ENCODE measurements at regions not wholly inside any gene's neighbourhood (a gene's known extent, or its start where the extent isn't known, plus 50 kb on each side); places are given as distances from the start of the nearest gene placed in this dataset.
"Not testable (repeated sequence)": the region's sequence is repeated elsewhere in the genome, so short reads cannot be mapped to it uniquely, and the experiment has no call there.

DNA sequence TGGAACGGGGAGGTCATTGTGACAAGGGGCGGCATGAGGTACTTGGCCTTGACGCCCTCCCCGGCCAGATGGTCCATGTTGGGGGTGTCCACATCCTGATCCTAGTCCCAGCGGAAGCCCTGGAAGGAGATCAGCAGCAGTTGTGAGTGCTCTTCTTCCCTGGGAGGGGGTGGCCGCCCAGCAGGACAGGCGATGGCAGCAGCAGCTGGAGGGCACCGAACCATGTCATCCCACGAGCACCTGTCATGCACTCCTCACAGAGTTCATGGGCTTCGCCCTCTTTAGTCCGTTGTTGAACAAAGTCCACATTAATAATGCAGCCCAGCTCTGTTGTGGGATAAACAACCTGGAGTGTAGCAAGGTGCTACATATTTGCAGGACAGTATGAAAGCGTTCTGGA lies 130.7 kb downstream of the UNC93B1 start:
- DNase-seq (ENCODE audit: low read depth): not testable (repeated sequence)

DNA sequence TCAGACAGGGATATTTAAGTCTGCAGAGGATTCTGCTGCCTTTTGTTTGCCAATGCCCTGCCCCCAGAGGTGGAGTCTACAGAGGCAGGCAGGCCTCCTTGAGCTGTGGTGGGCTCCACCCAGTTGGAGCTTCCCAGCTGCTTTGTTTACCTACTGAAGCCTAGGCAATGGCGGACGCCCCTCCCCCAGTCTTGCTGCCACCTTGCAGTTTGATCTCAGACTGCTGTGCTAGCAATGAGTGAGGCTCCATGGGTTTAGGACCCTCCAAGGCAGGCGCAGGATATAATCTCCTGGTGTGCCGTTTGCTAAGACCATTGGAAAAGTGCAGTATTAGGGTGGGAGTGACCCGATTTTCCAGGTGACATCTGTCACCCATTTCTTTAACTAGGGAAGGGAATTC lies 132.7 kb downstream of the UNC93B1 start:
- not testable (repeated sequence) for DNase-seq (ENCODE audit: low read depth)

DNA sequence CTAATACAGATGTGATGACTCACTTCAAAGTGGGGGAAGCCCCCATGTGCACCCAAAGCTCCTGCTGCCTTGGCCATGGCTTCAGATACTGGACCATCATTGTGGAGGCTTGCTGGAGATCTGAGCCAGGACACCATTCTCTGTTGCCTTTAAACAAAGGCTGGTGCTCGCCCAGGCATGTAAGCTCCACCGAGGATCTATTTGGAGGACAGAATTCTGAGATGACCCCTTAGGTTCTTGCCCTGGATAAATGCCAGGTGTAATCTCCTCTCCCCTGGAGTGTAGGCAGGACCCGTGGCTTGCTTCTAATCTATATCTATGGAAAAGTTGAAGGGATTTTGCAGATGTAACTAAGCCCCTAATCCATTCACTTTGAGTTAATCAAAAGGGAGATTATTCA lies 141.0 kb downstream of the UNC93B1 start:
- DNase-seq (ENCODE audit: low read depth): not testable (repeated sequence)

DNA sequence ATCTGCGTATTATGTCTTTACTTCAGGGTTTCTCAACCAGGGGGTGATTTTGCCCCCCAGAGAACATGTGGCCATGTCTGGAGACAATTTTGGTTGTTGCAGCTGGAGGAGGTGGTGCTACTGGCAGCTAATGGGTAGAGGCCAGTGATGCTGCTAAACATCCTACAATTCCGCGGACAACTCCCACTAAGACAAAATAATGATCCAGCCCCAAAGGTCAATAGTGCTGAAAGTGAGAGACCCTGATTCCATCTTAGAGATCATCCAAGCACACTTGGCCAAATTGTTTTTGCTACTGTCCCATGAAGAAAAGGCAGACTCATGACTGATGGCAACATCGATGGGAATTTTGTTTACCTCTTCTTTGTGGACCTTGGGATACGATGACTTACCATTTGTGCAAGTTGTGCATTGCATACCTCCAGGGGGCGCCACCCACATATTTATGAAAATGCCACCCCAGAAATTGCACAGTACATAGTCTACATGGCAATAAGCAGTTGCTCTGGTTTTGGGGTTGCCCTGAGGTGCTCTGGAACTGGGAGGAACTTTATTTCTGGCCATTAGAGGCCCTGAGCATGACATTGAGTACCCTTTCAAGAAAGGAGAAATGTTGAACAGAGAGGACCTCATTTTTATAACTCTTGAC lies 144.3 kb downstream of the UNC93B1 start:
- peak; percentile 3 for DNase-seq (ENCODE audit: low read depth)

DNA sequence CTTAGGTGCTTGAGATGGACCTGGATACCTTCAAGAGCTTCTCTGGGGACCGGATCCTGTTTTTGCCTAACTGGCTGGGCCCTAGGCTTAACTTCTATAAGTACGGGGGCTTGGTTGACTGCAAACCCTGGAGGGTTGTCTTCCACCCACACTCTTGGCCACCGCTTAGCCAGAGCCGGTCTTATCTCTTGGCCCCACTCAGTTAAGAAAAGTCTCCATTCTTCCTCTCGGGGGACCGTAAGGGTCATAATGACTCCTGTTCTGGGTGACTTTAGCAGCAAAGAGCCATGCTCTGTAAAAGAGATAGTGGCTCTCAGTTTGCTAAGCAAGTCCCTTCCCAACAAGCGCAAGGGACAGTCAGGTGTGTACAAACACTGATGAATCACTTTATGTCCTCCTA lies 153.2 kb downstream of the UNC93B1 start:
- DNase-seq (ENCODE audit: low read depth): not testable (repeated sequence)

DNA sequence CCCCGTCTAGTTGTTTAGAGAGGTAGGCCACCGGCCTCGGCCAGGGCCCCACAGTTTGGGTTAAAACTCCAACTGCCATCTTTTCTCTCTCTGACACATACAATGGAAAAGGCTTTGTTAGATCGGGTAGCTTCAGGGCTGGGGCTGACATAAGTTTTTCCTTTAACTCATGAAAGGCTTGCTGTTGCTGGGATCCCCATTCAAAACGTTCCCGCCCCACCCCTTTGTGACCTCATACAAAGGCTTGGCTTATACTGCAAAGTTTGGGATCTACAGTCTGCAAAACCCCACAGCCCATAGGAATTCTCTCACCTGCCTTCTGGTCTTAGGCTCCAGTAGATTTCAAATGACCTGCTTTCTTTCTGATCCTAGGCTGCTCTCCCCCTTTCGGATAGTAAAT lies 154.1 kb downstream of the UNC93B1 start:
- DNase-seq (ENCODE audit: low read depth): not testable (repeated sequence)

DNA sequence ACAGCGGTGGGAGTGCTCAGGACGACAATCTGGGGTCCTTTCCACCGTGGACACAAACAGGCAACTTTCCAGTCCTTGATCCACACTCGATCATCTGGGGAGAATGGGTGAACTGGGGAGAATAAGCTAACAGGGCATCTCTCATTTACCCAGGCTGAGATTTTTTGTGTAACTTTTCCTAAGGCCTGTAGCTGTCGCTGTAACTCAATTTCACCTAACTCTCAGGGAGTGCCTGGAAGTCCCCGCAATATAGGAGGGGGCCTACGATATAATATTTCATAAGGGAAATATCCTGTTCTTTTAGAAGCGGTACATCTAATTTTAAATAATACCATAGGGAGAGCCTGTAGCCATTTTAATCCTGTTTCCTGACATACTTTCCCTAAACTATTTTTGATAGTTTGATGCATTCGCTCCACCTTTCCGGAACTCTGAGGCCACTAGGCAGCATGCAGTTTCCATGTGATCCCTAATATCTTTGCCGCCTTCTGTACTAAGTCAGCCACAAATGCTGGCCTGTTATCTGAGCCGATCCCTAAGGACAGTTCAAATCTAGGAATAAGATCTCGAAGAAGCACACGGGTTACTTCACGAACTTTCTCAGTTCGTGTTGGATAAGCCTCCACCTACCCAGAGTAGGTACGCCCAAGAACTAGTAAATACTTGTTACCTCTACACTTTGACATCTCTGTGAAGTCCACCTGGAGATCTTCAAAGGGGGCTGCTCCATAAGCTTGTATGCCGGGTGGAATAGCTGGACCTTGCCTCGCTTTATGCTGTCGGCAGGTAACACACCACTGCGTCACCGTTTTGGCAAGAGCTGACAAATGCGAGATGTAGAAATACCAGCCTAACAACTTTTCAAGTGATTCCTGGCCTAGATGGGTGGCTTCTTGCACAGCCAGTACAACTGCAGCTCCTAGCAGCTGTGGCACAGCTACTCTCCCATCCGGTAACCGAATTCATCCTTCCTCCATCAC lies 155.7 kb downstream of the UNC93B1 start:
- not testable (repeated sequence) for DNase-seq (ENCODE audit: low read depth)

DNA sequence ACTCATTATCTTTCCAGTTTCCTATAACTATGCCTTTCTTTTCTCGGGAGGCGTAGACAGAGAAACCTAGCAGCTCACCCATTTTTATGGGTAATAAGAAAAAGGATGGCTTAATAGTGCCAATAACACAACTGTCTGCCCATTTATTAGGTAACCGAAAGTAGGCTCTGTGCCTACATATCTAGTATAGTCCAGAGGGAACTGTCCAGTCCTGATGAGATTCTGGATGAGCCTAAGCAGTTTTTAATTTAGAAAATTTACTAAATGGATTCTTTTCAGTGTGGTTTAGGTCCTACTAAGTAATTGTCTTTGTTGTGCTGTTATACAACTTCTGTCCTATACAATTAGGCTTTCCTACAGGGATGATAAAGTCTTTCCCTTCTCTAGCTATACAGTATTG lies 157.6 kb downstream of the UNC93B1 start:
- not testable (repeated sequence) for DNase-seq (ENCODE audit: low read depth)

DNA sequence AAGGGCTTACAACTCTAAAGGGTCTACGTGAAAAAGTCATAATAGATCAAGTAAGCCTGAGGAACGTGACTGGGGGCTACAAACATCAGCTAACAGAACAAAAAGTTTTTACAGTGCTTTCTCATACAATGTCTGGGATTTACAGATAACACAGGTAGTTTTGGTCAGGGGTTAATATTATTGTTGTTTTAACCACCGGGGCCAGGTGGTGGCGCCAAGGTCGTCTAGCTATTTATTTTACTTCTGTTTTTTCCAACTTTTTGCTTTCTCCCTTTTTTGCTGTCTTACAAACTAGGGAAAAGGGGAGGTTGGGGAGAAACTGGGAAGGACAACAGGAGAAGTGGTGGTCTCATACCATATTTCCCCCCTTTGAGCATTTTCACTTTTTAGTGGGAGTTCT lies 158.6 kb downstream of the UNC93B1 start:
- DNase-seq (ENCODE audit: low read depth): not testable (repeated sequence)

DNA sequence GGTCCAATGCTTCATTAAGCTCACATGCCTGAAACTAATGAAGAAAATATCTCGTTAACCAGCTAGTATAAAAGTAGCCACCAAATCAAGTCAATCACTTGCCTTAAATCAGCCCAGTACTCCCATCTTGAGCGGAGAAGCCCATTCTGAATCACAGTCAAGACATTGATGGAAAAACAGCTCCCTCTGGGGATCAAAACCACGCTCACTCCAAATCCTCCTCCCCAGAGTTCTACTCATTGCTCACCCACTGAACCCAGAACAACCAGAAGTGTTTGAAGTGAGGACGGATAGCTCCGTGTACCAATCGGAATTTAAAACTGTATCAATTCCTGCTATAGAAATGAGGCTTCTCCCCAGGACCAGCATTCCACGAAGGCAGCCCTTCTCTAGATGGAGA lies 163.3 kb downstream of the UNC93B1 start:
- DNase-seq (ENCODE audit: low read depth): not testable (repeated sequence)

DNA sequence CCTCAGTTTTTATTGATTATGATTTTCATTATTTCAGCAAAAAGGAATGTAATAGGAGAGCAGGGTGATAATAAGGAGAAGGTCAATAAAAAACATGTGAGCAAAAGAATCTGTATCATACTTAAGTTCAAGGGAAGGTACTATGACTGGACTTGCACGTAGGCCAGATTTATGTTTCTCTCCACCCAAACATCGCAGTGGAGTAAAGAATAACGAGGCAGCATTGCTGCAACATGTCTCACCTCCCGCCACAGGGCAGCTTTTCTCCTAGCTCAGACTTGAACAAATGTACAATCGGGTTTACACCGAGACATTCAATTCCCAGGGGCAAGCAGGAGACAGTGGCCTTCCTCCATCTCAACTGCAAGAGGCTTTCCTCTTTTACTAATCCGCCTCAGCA lies 155.7 kb upstream of the ALDH3B2 start:
- DNase-seq (ENCODE audit: low read depth): not testable (repeated sequence)

DNA sequence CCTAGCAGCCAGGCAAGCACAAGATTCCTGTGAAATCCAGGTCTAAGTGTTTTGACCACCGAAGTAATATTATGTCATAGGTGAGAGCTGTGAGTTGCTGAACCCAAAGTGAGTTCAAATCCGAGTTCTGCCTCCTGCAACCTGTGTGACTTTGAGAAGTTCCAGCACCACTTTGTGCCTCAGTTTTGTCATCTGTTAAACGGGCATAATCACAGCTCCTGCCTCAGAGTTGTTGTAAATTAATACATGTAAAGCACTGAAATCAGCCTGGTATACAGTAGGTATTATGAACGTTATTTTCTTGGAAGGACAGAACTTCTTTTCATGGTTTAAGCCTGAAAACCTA lies 152.5 kb upstream of the ALDH3B2 start:
- not testable (repeated sequence) for DNase-seq (ENCODE audit: low read depth)

DNA sequence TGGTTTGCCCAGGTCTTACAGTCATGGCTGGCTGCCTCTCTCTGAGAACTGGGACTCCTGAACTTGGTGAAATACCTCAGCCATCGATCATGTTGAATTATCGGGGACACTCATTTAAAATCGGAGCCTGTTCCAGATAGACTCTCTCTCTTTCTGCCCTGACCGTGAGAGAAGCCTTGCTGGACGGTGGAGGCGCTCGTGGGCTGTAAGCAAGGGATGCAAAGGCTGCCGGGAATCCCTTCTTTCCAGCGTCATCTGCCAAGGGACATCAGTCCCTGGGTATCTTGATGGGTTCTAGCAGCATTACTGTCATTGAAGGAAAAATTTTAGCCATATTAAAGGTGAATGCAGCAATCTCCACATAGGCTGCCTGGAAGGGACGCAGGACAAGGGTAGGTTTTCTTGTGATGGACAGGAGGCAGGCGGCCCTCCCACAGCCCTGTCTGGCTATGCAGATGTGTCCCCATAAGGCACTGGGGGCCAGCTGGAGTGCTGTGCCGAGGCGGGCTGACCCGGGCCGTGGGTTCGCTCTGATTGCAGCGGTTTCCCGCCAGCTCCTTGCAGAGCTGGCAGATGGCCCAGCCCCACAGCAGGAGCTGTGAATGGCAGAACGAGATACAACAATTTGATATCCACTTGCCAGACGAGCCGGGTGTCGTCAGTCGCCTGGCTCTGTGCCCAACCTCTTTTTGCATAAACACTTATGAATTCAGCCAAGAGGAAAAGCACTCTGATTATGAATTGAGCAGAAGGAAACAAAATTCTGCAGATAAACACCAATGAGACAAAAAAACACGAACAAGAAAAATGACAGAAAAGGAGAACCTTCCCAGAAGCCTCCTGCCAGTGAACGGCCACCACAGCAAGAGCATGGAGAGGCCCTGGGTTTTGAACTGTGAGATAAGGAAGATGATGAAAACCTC lies 151.9 kb upstream of the ALDH3B2 start:
- DNase-seq (ENCODE audit: low read depth): not testable (repeated sequence)

DNA sequence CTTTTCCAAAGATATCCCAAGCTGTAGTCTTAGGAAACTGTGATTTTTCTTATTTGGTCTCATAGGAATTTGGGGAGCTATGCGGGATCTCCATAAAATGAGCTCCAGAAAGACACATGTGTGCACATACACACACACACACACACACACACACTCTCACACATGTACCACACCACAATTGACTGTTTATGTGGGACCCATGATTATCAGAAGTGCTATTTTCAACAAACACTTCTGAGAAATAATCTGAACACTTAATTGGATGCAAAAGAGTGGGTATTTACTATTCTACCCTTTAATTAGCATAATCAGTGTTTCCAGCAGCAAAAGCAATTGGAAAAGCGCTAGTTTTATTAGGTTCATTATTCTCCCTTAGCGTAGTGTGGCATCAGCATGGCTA lies 150.4 kb upstream of the ALDH3B2 start:
- DNase-seq (ENCODE audit: low read depth): not testable (repeated sequence)

DNA sequence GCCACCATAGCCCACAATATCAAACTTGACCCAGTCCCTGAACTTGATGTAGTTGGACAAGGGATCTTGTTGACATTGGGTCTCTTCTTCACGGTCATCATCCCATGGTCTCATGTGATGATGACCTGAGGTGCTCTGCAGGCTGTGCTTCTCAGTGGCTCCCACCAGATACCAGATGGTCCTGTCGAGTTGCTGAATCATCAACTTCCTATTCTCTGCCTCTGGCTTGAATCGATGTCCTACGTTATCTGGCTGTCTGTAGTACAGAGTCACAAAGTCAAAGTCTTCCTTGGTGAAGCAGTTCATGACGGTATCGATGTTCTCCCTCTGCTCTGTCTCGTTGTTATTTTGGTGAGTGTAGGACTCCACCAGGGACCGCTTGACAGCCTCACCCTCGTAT lies 145.7 kb upstream of the ALDH3B2 start:
- no peak for DNase-seq (ENCODE audit: low read depth)

DNA sequence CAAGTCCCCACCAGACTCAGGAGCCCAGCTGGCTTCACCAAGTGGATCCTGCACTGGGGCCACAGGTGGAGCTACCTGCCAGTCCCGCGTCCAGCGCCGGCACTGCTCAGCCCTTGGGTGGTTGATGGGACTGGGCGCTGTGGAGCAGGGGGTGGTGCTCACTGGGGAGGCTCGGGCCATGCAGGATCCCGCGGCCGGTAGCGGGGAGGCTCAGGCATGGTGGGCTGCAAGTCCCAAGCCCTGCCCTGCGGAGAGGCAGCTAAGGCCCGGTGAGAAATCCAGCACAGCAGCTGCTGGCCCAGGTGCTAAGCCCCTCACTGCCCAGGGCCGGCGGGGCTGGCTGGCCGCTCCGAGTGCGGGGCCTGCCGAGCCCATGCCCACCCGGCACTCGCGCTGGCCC lies 143.1 kb upstream of the ALDH3B2 start:
- not testable (repeated sequence) for DNase-seq (ENCODE audit: low read depth)

DNA sequence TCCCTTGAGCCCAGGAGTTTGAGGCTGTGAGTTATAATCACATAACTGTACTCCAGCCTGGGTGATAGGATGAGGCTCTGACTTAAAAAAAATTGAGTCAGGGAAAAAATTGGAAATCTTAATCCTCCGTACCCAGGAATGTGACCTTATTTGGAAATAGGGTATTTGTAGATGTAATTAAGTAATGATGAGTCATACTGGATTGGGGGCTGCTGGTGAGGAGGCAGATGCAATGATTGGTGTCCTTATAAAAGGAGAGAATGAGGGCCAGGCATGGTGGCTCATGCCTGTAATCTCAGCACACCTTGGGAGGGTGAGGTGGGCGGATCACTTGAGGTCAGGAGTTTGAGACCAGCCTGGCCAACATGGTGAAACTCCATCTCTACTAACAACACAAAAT lies 134.9 kb upstream of the ALDH3B2 start:
- DNase-seq (ENCODE audit: low read depth): not testable (repeated sequence)

DNA sequence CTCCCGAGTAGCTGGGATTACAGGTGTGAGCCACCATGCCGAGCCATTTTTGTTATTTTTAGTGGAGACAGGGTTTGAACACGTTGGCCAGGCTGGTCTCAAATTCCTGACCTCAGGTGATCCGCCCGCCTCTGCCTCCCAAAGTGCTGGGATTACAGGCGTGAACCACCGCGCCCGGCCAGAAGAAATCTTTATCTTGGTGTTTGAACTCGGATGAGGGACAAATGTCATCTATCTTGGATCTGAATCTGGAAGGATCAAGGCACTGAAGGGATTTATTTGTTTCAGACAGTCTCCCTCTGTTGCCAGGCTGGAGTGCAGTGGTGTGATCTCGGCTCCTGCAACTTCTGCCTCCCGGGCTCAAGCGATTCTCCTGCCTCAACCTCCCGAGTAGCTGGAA lies 133.5 kb upstream of the ALDH3B2 start:
- DNase-seq (ENCODE audit: low read depth): not testable (repeated sequence)

DNA sequence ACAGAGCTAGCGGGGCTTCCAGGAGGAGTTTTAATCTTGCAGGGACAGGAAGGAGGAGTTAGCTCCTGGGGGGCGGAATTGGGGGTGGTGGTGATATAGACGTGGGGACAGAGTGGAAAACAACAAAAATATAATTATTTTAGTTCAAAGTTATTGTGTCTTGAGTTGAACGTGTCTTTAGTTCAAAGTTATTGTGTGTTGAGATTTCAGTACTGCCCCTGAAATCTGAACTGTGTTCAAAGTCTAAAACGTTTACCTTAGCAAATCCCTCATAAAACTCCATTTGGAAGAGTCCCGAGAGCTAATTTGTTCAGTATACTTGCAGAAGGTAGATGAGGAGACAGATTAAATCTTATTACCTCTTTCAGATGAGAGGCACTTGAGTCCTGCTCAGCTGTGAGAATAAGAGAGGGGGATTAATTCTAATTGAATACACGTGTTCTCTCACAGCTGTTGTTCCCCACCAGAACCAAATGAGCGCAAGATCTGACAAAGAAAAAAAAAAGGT lies 132.4 kb upstream of the ALDH3B2 start:
- not testable (repeated sequence) for DNase-seq (ENCODE audit: low read depth)

DNA sequence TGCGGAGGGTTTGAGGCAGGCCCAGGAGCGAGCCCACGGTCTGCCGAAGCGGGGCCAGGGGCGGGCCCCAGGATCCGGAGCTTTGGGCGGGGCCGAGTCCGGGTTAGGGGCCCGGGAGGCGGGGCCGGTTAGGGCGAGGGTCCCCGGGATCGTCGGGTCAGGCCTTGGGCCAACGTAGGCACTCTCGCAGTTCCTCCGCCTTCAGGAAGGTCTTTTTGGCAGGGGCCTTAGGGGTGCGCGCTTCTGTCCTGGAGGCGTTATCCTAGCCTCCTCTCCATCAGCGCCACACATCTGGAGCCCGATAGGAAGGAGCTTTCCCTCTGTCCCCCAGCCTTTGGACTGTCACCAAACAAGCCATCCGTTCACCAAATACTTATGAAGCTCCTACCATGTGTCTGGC lies 131.8 kb upstream of the ALDH3B2 start:
- not testable (repeated sequence) for DNase-seq (ENCODE audit: low read depth)

DNA sequence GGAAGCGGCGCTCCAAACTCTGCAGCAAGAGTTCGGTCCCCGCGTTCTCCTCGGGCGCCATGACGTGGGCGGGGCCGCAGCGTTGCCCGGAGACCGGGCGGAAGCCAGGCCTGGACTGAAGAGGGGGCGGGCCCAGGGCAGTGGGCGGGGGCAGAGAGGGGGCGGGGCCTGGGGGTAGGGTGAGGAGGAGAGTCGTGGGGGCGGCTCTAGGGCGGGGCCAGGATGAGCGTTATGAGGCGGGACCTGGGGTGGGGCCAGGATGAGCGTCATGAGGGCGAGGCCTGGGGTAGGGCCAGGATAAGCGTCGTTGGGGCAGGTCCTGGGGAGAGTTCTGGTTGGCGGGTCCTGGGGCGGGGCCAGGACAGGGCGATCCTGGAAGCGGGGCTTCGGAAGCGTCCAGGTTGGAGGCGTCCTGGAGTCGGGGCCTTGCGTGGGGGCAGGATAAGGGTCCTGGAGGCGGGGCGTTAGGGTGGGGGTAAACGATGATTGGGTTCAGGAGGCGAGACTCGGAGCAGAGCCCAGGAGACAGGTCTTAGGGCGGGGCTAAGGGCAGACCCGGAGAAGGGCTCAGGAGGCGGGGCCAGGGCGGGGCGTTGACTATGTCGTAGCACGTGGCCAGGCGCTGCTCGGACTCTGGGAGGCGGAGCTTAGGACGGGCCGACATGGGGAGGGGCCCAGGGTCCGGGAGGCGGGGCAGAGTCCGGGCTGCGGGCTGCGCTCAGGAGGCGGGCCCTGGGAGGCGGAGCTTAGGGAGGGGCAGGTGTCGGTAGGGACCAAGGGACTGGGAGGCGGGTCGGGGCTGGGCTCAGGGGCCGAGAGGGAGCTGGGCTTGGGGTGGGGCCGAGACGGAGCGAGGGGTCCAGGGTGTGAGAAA lies 131.1 kb upstream of the ALDH3B2 start:
- DNase-seq (ENCODE audit: low read depth): peak; percentile 92

Data from stimulated activated CD8-positive, alpha-beta memory T cell treated with anti-CD3 and anti-CD28 coated beads, Interleukin-12 subunit alpha, Interleukin-12 subunit beta, amount 100 ng/mL, for 4 hours (primary cell).